ENCODE measurements at regions not wholly inside any gene's neighbourhood (a gene's known extent, or its start where the extent isn't known, plus 50 kb on each side); places are given as distances from the start of the nearest gene placed in this dataset.

GRCh38 chr6:12523726-12524125 lies 192.8 kb upstream of the PHACTR1 start:
- TF ChIP-seq, protein P1, sequence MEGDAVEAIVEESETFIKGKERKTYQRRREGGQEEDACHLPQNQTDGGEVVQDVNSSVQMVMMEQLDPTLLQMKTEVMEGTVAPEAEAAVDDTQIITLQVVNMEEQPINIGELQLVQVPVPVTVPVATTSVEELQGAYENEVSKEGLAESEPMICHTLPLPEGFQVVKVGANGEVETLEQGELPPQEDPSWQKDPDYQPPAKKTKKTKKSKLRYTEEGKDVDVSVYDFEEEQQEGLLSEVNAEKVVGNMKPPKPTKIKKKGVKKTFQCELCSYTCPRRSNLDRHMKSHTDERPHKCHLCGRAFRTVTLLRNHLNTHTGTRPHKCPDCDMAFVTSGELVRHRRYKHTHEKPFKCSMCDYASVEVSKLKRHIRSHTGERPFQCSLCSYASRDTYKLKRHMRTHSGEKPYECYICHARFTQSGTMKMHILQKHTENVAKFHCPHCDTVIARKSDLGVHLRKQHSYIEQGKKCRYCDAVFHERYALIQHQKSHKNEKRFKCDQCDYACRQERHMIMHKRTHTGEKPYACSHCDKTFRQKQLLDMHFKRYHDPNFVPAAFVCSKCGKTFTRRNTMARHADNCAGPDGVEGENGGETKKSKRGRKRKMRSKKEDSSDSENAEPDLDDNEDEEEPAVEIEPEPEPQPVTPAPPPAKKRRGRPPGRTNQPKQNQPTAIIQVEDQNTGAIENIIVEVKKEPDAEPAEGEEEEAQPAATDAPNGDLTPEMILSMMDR (IDR thresholded peaks at IDR 0.05), result no peak
- peaks cover 1% of the 10 kb centered on the region; the same call in 1 of the 2 replicates for H3K27me3 Mint-ChIP-seq (ENCODE audit: insufficient read depth)

DNA sequence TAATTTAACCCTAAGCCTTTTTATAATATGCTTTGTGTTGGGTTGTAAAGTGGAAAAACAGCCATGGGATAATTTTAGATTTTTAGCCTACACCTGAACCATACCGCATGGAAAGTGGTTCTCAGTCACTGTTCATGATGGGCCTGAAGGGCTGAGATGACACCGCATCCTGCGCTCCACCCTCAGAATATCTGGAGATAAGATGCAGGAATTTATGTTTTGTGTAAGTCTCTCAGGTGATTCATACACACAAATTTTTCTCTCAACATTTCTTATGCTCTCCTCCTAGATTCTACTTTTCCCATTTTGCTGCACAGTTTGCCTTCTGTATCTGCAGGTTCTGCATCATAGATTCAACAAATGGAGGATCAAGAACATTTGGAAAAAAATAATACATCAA lies 191.3 kb upstream of the PHACTR1 start:
- Mint-ChIP-seq H3K4me1 (ENCODE audit: low read depth) (peaks cover 35% of the 10 kb centered on the region), H3K9me3 (no peaks in the 10 kb centered on the region), H3K27me3 (ENCODE audit: insufficient read depth) (no peaks in the 10 kb centered on the region), H3K36me3 (ENCODE audit: low read depth) (0 out of 2 replicates have a peak, but pooled peaks cover 6% of the 10 kb centered on the region), H3K27ac (no peak overlapping the region), H3K4me3 (no peak overlapping the region)
- TF ChIP-seq, protein P1 (IDR thresholded peaks at IDR 0.05), result no peak
- no peak for DNase-seq

More at GRCh38 chr6:12523726-12524125, 192.8 kb upstream of the PHACTR1 start:
- Mint-ChIP-seq H3K9me3 (no peaks in the 10 kb centered on the region), H3K27ac (no peak overlapping the region), H3K4me1 (ENCODE audit: low read depth) (peaks cover 35% of the 10 kb centered on the region), H3K36me3 (ENCODE audit: low read depth) (0 out of 2 replicates have a peak, but pooled peaks cover 6% of the 10 kb centered on the region), H3K4me3 (no peak overlapping the region)
- DNase-seq, result no peak

GRCh38 chr6:12527339-12527738 lies 189.2 kb upstream of the PHACTR1 start:
- Mint-ChIP-seq H3K9me3 (no peaks in the 10 kb centered on the region), H3K4me1 (ENCODE audit: low read depth) (peaks cover 29% of the 10 kb centered on the region), H3K36me3 (ENCODE audit: low read depth) (0 out of 2 replicates have a peak, but pooled peaks cover 6% of the 10 kb centered on the region), H3K27ac (no peak overlapping the region), H3K27me3 (ENCODE audit: insufficient read depth) (no peaks in the 10 kb centered on the region), H3K4me3 (no peak overlapping the region)
- TF ChIP-seq, protein P1 (IDR thresholded peaks at IDR 0.05), result no peak
- peak; percentile 8 for DNase-seq

DNA sequence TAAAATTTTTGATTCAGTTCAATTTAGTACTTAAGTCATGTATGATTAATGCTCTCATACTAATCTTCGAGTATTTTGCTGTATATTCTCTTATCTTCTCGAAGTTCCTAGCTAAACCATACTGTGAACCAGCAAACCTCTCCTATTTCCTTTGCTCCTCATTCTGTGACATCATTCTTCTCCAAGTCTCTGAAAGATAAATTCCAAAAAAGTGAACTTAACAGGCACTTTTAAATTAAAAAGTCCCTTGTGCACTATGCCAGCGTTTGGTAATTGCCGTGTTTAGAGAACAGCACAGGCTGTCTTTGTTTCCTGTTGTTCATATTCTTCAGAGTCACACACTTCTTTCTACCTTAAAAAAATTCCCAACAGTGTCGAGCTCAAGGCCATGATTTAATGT lies 188.4 kb upstream of the PHACTR1 start:
- DNase-seq, result no peak
- Mint-ChIP-seq H3K4me1 (ENCODE audit: low read depth) (peaks cover 25% of the 10 kb centered on the region), H3K27me3 (ENCODE audit: insufficient read depth) (no peaks in the 10 kb centered on the region), H3K36me3 (ENCODE audit: low read depth) (0 out of 2 replicates have a peak, but pooled peaks cover 6% of the 10 kb centered on the region), H3K27ac (no peak overlapping the region), H3K4me3 (no peak overlapping the region), H3K9me3 (no peaks in the 10 kb centered on the region)
- TF ChIP-seq, protein P1 (IDR thresholded peaks at IDR 0.05), result no peak

GRCh38 chr6:12528581-12529363 lies 187.8 kb upstream of the PHACTR1 start:
- Mint-ChIP-seq H3K36me3 (ENCODE audit: low read depth) (0 out of 2 replicates have a peak, but pooled peaks cover 6% of the 10 kb centered on the region), H3K27me3 (ENCODE audit: insufficient read depth) (no peaks in the 10 kb centered on the region), H3K4me1 (ENCODE audit: low read depth) (peaks cover 31% of the 10 kb centered on the region), H3K9me3 (no peaks in the 10 kb centered on the region), H3K4me3 (no peak overlapping the region), H3K27ac (no peak overlapping the region)
- TF ChIP-seq, protein P1 (IDR thresholded peaks at IDR 0.05), result no peak
- DNase-seq, result no peak

All from HFFc6 (cell line).